Prostate gland (tissue), 2 donors: ENCODE measurements at regions not wholly inside any gene's neighbourhood (a gene's known extent, or its start where the extent isn't known, plus 50 kb on each side); places are given as distances from the start of the nearest gene placed in this dataset.

Experiments
- POLR2A ChIP-seq: fragments of 450-650 bp; IDR thresholded peaks from one replicate; pipeline ENCODE4 v1.6.1; 2016; ENCODE audit warnings: antibody characterized with exemption, mild to moderate bottlenecking
- TF ChIP-seq, protein P1 (sequence below), 4 experiments: fragments of 200-600 bp in 2 of 4; fragments of 450-650 bp in 2 of 4; sonication (generic) in 2 of 4; IDR thresholded peaks; 1 replicate in 3 of 4; 2 replicates in 1 of 4; pipeline ENCODE4 v1.5.1; 2016 to 2019; ENCODE audit warnings: antibody characterized with exemption in 4 of 4, mild to moderate bottlenecking in 2 of 4, moderate library complexity in 2 of 4

DNA sequence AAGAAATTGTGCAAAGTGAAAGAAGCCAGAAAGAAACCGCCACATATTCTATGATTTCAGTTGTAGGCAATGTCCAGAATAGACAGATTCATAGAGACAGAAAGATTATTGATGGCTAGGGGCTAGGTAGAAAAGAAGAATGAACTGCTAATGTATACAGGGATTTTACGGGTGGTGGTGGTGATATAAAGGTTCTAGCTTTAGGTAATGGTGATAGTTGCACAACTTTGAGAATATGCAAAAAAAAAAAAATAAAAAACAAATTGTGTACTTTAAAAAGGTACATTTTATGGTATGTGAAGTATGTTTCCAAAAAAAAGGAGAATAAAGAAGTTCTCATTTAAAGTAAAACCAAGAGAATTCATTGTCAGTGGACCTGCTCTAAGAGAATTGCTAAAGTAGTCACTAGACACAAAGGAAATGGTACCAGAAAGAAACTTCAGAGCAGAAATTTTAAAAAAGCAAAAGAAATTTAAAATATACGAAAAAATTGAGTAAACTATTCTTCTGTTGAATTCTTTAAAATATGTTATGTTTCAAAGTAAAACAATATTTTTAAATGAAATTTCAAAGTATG, 680.1 kb downstream of the UQCRFS1 start:
- TF ChIP-seq, protein P1, sequence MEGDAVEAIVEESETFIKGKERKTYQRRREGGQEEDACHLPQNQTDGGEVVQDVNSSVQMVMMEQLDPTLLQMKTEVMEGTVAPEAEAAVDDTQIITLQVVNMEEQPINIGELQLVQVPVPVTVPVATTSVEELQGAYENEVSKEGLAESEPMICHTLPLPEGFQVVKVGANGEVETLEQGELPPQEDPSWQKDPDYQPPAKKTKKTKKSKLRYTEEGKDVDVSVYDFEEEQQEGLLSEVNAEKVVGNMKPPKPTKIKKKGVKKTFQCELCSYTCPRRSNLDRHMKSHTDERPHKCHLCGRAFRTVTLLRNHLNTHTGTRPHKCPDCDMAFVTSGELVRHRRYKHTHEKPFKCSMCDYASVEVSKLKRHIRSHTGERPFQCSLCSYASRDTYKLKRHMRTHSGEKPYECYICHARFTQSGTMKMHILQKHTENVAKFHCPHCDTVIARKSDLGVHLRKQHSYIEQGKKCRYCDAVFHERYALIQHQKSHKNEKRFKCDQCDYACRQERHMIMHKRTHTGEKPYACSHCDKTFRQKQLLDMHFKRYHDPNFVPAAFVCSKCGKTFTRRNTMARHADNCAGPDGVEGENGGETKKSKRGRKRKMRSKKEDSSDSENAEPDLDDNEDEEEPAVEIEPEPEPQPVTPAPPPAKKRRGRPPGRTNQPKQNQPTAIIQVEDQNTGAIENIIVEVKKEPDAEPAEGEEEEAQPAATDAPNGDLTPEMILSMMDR (IDR thresholded peaks at IDR 0.05) = no peak
- no peak for TF ChIP-seq POLR2A
